Hepatocyte (in vitro differentiated cells): ENCODE measurements at regions not wholly inside any gene's neighbourhood (a gene's known extent, or its start where the extent isn't known, plus 50 kb on each side); places are given as distances from the start of the nearest gene placed in this dataset.

Experiments
- EZH2 ChIP-seq: fragments of 200-600 bp; sonication (generic); IDR thresholded peaks from 2 replicates; pipeline ENCODE4 v1.6.1; 2016; ENCODE audit warnings: antibody characterized with exemption, mild to moderate bottlenecking, borderline replicate concordance
- EZH2phosphoT487 ChIP-seq: fragments of 200-600 bp; sonication (generic); IDR thresholded peaks from one replicate; pipeline ENCODE4 v1.6.1; 2018; ENCODE audit warnings: antibody characterized with exemption, mild to moderate bottlenecking, low read depth, moderate library complexity; ENCODE audit not compliant: unreplicated experiment, severe bottlenecking
- TF ChIP-seq, protein P1 (sequence below): fragments of 200-600 bp; sonication (generic); IDR thresholded peaks from 2 replicates; pipeline ENCODE4 v1.5.1; 2016; ENCODE audit warnings: antibody characterized with exemption, mild to moderate bottlenecking; ENCODE audit not compliant: poor library complexity

DNA sequence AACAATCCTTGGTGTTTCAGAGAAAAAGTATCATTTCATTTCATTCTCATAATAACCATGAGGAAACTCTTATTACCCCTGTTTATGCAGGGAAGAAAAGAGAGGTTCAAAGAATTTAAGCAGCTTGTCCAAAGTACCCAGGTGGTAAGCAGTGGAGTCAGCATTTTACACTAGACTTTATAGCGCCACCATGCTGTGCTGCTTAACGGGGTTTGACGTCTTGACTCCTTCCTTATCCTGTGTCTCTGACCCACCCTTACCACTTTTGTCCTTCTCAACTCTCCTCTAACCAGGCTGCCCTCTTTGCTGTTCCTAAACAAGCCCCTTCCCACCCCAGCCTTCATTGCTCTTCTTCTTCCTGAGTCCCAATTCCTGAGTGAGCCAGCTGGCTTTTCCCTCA lies 117.0 kb upstream of the AHR start:
- TF ChIP-seq EZH2phosphoT487 (no peak), EZH2 (no peak)
- TF ChIP-seq, protein P1, sequence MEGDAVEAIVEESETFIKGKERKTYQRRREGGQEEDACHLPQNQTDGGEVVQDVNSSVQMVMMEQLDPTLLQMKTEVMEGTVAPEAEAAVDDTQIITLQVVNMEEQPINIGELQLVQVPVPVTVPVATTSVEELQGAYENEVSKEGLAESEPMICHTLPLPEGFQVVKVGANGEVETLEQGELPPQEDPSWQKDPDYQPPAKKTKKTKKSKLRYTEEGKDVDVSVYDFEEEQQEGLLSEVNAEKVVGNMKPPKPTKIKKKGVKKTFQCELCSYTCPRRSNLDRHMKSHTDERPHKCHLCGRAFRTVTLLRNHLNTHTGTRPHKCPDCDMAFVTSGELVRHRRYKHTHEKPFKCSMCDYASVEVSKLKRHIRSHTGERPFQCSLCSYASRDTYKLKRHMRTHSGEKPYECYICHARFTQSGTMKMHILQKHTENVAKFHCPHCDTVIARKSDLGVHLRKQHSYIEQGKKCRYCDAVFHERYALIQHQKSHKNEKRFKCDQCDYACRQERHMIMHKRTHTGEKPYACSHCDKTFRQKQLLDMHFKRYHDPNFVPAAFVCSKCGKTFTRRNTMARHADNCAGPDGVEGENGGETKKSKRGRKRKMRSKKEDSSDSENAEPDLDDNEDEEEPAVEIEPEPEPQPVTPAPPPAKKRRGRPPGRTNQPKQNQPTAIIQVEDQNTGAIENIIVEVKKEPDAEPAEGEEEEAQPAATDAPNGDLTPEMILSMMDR: no peak
